ENCODE measurements at regions not wholly inside any gene's neighbourhood (a gene's known extent, or its start where the extent isn't known, plus 50 kb on each side); places are given as distances from the start of the nearest gene placed in this dataset.

- no peaks in the 10 kb centered on the region for H3K36me3 ChIP-seq
Measured at GRCh38 chr14:85214471-85214870, 315.5 kb upstream of the FLRT2 start.

GRCh38 chr14:85217412-85217811 is 312.5 kb upstream of the FLRT2 start:
- intact Hi-C loops (cut with DNase I) = no loop called here
- Histone ChIP-seq H3K27me3 (ENCODE audit: low read depth) (no peaks in the 10 kb centered on the region), H3K4me1 (no peaks in the 10 kb centered on the region), H3K36me3 (no peaks in the 10 kb centered on the region), H3K4me3 (no peak overlapping the region), H3K9me3 (peaks cover 3% of the 10 kb centered on the region), H3K27ac (no peak overlapping the region)
- ATAC-seq (no peak), DNase-seq (no peak)
- no peak for TF ChIP-seq CTCF (IDR thresholded peaks at IDR 0.05)

More at GRCh38 chr14:85214471-85214870, 315.5 kb upstream of the FLRT2 start:
- DNase-seq = no peak
- Histone ChIP-seq H3K9me3 (peaks cover 3% of the 10 kb centered on the region), H3K4me3 (no peak overlapping the region), H3K27ac (no peak overlapping the region), H3K4me1 (no peaks in the 10 kb centered on the region), H3K27me3 (ENCODE audit: low read depth) (no peaks in the 10 kb centered on the region)
- no peak for TF ChIP-seq CTCF (IDR thresholded peaks at IDR 0.05)
- intact Hi-C loops (cut with DNase I) = no loop called here
- no peak for ATAC-seq

GRCh38 chr14:85218982-85219381 is 311.0 kb upstream of the FLRT2 start:
- no peaks in the 10 kb centered on the region for H3K27me3 ChIP-seq (ENCODE audit: low read depth)
- no peaks in the 10 kb centered on the region for H3K9me3 ChIP-seq
- H3K4me1 ChIP-seq = no peaks in the 10 kb centered on the region
- H3K27ac ChIP-seq = no peak overlapping the region
- DNase-seq (no peak), ATAC-seq (no peak)
- H3K4me3 ChIP-seq = no peak overlapping the region
- no peak for TF ChIP-seq CTCF (IDR thresholded peaks at IDR 0.05)
- H3K36me3 ChIP-seq = no peaks in the 10 kb centered on the region
- intact Hi-C loops (cut with DNase I) = no loop called here

GRCh38 chr14:85221832-85222231 is 308.1 kb upstream of the FLRT2 start:
- Histone ChIP-seq H3K4me1 (no peaks in the 10 kb centered on the region), H3K4me3 (no peak overlapping the region), H3K27me3 (ENCODE audit: low read depth) (no peaks in the 10 kb centered on the region), H3K27ac (no peak overlapping the region), H3K9me3 (no peaks in the 10 kb centered on the region), H3K36me3 (no peaks in the 10 kb centered on the region)
- no peak for DNase-seq
- ATAC-seq = no peak
- no peak for TF ChIP-seq CTCF (IDR thresholded peaks at IDR 0.05)
- intact Hi-C loops (cut with DNase I) = no loop called here

- no peaks in the 10 kb centered on the region for H3K27me3 ChIP-seq (ENCODE audit: low read depth)
- no peak overlapping the region for H3K4me3 ChIP-seq
- H3K27ac ChIP-seq = no peak overlapping the region
- DNase-seq = no peak
- no peaks in the 10 kb centered on the region for H3K36me3 ChIP-seq
- no peak for ATAC-seq
- no peaks in the 10 kb centered on the region for H3K4me1 ChIP-seq
- TF ChIP-seq CTCF (IDR thresholded peaks at IDR 0.05) = no peak
- H3K9me3 ChIP-seq = no peaks in the 10 kb centered on the region
- intact Hi-C loops (cut with DNase I) = no loop called here
Measured at GRCh38 chr14:85222341-85222740, 307.6 kb upstream of the FLRT2 start.

- ATAC-seq = no peak
Measured at GRCh38 chr14:85223667-85224066, 306.3 kb upstream of the FLRT2 start.

More at GRCh38 chr14:85223667-85224066, 306.3 kb upstream of the FLRT2 start:
- intact Hi-C loops (cut with DNase I) = no loop called here
- no peak for DNase-seq
- no peak overlapping the region for H3K27ac ChIP-seq
- H3K27me3 ChIP-seq (ENCODE audit: low read depth) = no peaks in the 10 kb centered on the region
- H3K36me3 ChIP-seq = no peaks in the 10 kb centered on the region
- no peak for TF ChIP-seq CTCF (IDR thresholded peaks at IDR 0.05)
- no peaks in the 10 kb centered on the region for H3K9me3 ChIP-seq
- H3K4me3 ChIP-seq = no peak overlapping the region
- H3K4me1 ChIP-seq = no peaks in the 10 kb centered on the region
